Neural progenitor cell (in vitro differentiated cells): ENCODE measurements at regions not wholly inside any gene's neighbourhood (a gene's known extent, or its start where the extent isn't known, plus 50 kb on each side); places are given as distances from the start of the nearest gene placed in this dataset.

Experiments
- DNase-seq: peaks from one replicate; pipeline ENCODE4 v3.0.0-alpha.2; 2016; ENCODE audit warnings: low spot score
- H2AFZ ChIP-seq: fragments of 200-600 bp; sonication (generic); replicated peaks from 2 replicates; pipeline ENCODE4 v1.6.1; 2016; ENCODE audit warnings: antibody characterized with exemption
- H3F3A ChIP-seq: fragments of 200-600 bp; sonication (generic); 2 replicates; pipeline ENCODE4 v1.6.1; 2016; ENCODE audit warnings: antibody characterized with exemption, low read depth
- H3K27ac ChIP-seq: fragments of 200-600 bp; sonication (generic); 2 replicates; pipeline ENCODE4 v1.5.1; 2016; ENCODE audit warnings: mild to moderate bottlenecking
- H3K27me3 ChIP-seq: fragments of 200-600 bp; sonication (generic); 2 replicates; pipeline ENCODE4 v1.6.1; 2016; ENCODE audit warnings: mild to moderate bottlenecking, moderate library complexity
- H3K36me3 ChIP-seq: fragments of 200-600 bp; sonication (generic); 2 replicates; pipeline ENCODE4 v1.5.1; 2016
- H3K4me1 ChIP-seq: fragments of 200-600 bp; sonication (generic); 2 replicates; pipeline ENCODE4 v1.6.1; 2016; ENCODE audit warnings: mixed run types
- H3K4me2 ChIP-seq: fragments of 200-600 bp; sonication (generic); 2 replicates; pipeline ENCODE4 v1.6.1; 2016
- H3K4me3 ChIP-seq: fragments of 200-600 bp; sonication (generic); 2 replicates; pipeline ENCODE4 v1.5.1; 2016
- H3K79me2 ChIP-seq: fragments of 200-600 bp; sonication (generic); 2 replicates; pipeline ENCODE4 v1.6.1; 2016; ENCODE audit warnings: low read depth
- H3K9ac ChIP-seq: fragments of 200-600 bp; sonication (generic); 2 replicates; pipeline ENCODE4 v1.6.1; 2016
- H3K9me3 ChIP-seq: fragments of 200-600 bp; sonication (generic); 2 replicates; pipeline ENCODE4 v1.5.1; 2016; ENCODE audit warnings: low read depth
- H4K20me1 ChIP-seq: fragments of 200-600 bp; sonication (generic); 2 replicates; pipeline ENCODE4 v1.6.1; 2016; ENCODE audit warnings: low read depth
- H3K27ac Mint-ChIP-seq: 3 replicates; pipeline ENCODE4 v1.8.0; 2021; ENCODE audit warnings: mixed read lengths
- H3K27me3 Mint-ChIP-seq: 2 replicates; pipeline ENCODE4 v1.8.0; 2022; ENCODE audit warnings: low read depth, mild to moderate bottlenecking, inconsistent platforms, moderate library complexity, mixed read lengths; ENCODE audit not compliant: insufficient read depth
- H3K36me3 Mint-ChIP-seq: 3 replicates; pipeline ENCODE4 v1.8.0; 2021; ENCODE audit warnings: mixed read lengths
- H3K4me1 Mint-ChIP-seq: 3 replicates; pipeline ENCODE4 v1.8.0; 2021; ENCODE audit warnings: mixed read lengths
- H3K4me3 Mint-ChIP-seq: 3 replicates; pipeline ENCODE4 v1.8.0; 2021; ENCODE audit warnings: mild to moderate bottlenecking, moderate library complexity, mixed read lengths
- H3K9me3 Mint-ChIP-seq: 3 replicates; pipeline ENCODE4 v1.8.0; 2020; ENCODE audit warnings: mixed read lengths
- CTCF ChIP-seq: fragments of 200-600 bp; sonication (generic); IDR thresholded peaks from 2 replicates; pipeline ENCODE4 v1.5.1; 2017; ENCODE audit warnings: antibody characterized with exemption, mild to moderate bottlenecking
- EZH2 ChIP-seq: fragments of 200-600 bp; sonication (generic); IDR thresholded peaks from 2 replicates; pipeline ENCODE4 v1.6.1; 2017; ENCODE audit warnings: antibody characterized with exemption, mild to moderate bottlenecking, moderate library complexity
- EZH2phosphoT487 ChIP-seq: fragments of 200-600 bp; sonication (generic); IDR thresholded peaks from 2 replicates; pipeline ENCODE4 v1.6.1; 2017; ENCODE audit warnings: antibody characterized with exemption

GRCh38 chr1:220338759-220339158 is 66.5 kb upstream of the RAB3GAP2 start:
- H3K4me3 Mint-ChIP-seq: no peak overlapping the region
- TF ChIP-seq EZH2: no peak
- TF ChIP-seq EZH2phosphoT487: no peak
- TF ChIP-seq CTCF: no peak
- no peak overlapping the region for H3K4me2 ChIP-seq
- H3K27me3 Mint-ChIP-seq: peaks cover 4% of the 10 kb centered on the region
- H3K4me1 ChIP-seq: no peaks in the 10 kb centered on the region
- H4K20me1 ChIP-seq: no peaks in the 10 kb centered on the region
- peaks cover 20% of the 10 kb centered on the region for H3K4me1 Mint-ChIP-seq
- H3K27ac Mint-ChIP-seq: no peak overlapping the region
- DNase-seq: no peak
- no peaks in the 10 kb centered on the region for H3K36me3 ChIP-seq
- no peaks in the 10 kb centered on the region for H3K27me3 ChIP-seq
- H3K36me3 Mint-ChIP-seq: no peaks in the 10 kb centered on the region
- H3K9me3 Mint-ChIP-seq: no peaks in the 10 kb centered on the region
- H3F3A ChIP-seq: no peaks in the 10 kb centered on the region
- no peaks in the 10 kb centered on the region for H3K9me3 ChIP-seq
- H3K79me2 ChIP-seq: no peaks in the 10 kb centered on the region
- H3K4me3 ChIP-seq: no peak overlapping the region
- H3K27ac ChIP-seq: no peak overlapping the region
- H2AFZ ChIP-seq: peak overlapping the region; percentile 15
- H3K9ac ChIP-seq: no peak overlapping the region

GRCh38 chr1:220336391-220337031 is 64.3 kb upstream of the RAB3GAP2 start:
- no peaks in the 10 kb centered on the region for H3K9me3 Mint-ChIP-seq
- no peak overlapping the region for H3K9ac ChIP-seq
- H3K27me3 Mint-ChIP-seq: peaks cover 6% of the 10 kb centered on the region
- H3K4me3 ChIP-seq: no peak overlapping the region
- no peaks in the 10 kb centered on the region for H3K9me3 ChIP-seq
- H3K4me1 ChIP-seq: no peaks in the 10 kb centered on the region
- no peaks in the 10 kb centered on the region for H3K79me2 ChIP-seq
- H3K27ac ChIP-seq: no peak overlapping the region
- no peak overlapping the region for H2AFZ ChIP-seq
- no peak overlapping the region for H3K4me3 Mint-ChIP-seq
- H3K36me3 Mint-ChIP-seq: no peaks in the 10 kb centered on the region
- no peaks in the 10 kb centered on the region for H3K36me3 ChIP-seq
- DNase-seq: no peak
- TF ChIP-seq CTCF (no peak), EZH2phosphoT487 (no peak), EZH2 (no peak)
- H3K4me1 Mint-ChIP-seq: peaks cover 16% of the 10 kb centered on the region
- H3K4me2 ChIP-seq: no peak overlapping the region
- H4K20me1 ChIP-seq: no peaks in the 10 kb centered on the region
- no peaks in the 10 kb centered on the region for H3F3A ChIP-seq
- H3K27ac Mint-ChIP-seq: no peak overlapping the region
- H3K27me3 ChIP-seq: no peaks in the 10 kb centered on the region

GRCh38 chr1:220335668-220336067 is 63.4 kb upstream of the RAB3GAP2 start:
- H3F3A ChIP-seq: no peaks in the 10 kb centered on the region
- TF ChIP-seq EZH2 (no peak), CTCF (no peak), EZH2phosphoT487 (no peak)
- no peaks in the 10 kb centered on the region for H4K20me1 ChIP-seq
- no peak overlapping the region for H3K9ac ChIP-seq
- H3K4me1 ChIP-seq: peaks cover 4% of the 10 kb centered on the region
- peak overlapping the region; percentile 57 for H3K27ac Mint-ChIP-seq
- no peaks in the 10 kb centered on the region for H3K9me3 ChIP-seq
- no peak for DNase-seq
- H2AFZ ChIP-seq: no peak overlapping the region
- no peaks in the 10 kb centered on the region for H3K9me3 Mint-ChIP-seq
- H3K27ac ChIP-seq: no peak overlapping the region
- no peaks in the 10 kb centered on the region for H3K36me3 Mint-ChIP-seq
- H3K4me3 ChIP-seq: no peak overlapping the region
- H3K27me3 ChIP-seq: no peaks in the 10 kb centered on the region
- H3K4me1 Mint-ChIP-seq: peaks cover 21% of the 10 kb centered on the region
- H3K4me2 ChIP-seq: no peak overlapping the region
- no peaks in the 10 kb centered on the region for H3K79me2 ChIP-seq
- H3K36me3 ChIP-seq: no peaks in the 10 kb centered on the region
- peaks cover 6% of the 10 kb centered on the region for H3K27me3 Mint-ChIP-seq
- H3K4me3 Mint-ChIP-seq: no peak overlapping the region
